A673 (cell line): ENCODE measurements at regions not wholly inside any gene's neighbourhood (a gene's known extent, or its start where the extent isn't known, plus 50 kb on each side); places are given as distances from the start of the nearest gene placed in this dataset.

ENCODE experiments used
- BruUV-seq: library from RNA; stranded (reverse); fragments of 400-500 nt; replicated peaks from 2 replicates; lab custom pipeline; 2021; lab: Mats Ljungman, UMichigan
- CTCF ChIA-PET: fragments of 300-600 bp; sonication (Branson Sonifier 250); formaldehyde crosslinking; loops from one replicate; lab custom pipeline; 2022; ENCODE audit warnings: antibody characterized with exemption; lab: Charles Lee
- POLR2A ChIA-PET: fragments of 300-600 bp; sonication (Branson Sonifier 250); formaldehyde crosslinking; loops from one replicate; lab custom pipeline; 2022; ENCODE audit warnings: antibody characterized with exemption; ENCODE audit not compliant: low non-redundant PET; lab: Charles Lee
- DNase-seq: peaks from one replicate; pipeline ENCODE4 v3.0.0-alpha.2; 2015; ENCODE audit warnings: low spot score
- H3K27ac ChIP-seq: fragments of 200-600 bp; sonication (generic); 2 replicates; pipeline ENCODE4 v1.5.1; 2016; ENCODE audit warnings: mixed run types, low read depth, mild to moderate bottlenecking, mixed read lengths, antibody characterized with exemption, low read length; ENCODE audit not compliant: poor library complexity, severe bottlenecking
- H3K27me3 ChIP-seq: fragments of 200-600 bp; sonication (generic); replicated peaks from 2 replicates; pipeline ENCODE4 v1.6.1; 2017; ENCODE audit warnings: mixed run types, low read depth, mild to moderate bottlenecking, mixed read lengths, antibody characterized with exemption, low read length; ENCODE audit not compliant: insufficient read depth, poor library complexity
- H3K36me3 ChIP-seq: fragments of 200-600 bp; sonication (generic); 2 replicates; pipeline ENCODE4 v1.6.1; 2016; ENCODE audit warnings: mixed run types, mild to moderate bottlenecking, mixed read lengths, antibody characterized with exemption, low read length; ENCODE audit not compliant: insufficient read depth, poor library complexity, severe bottlenecking
- H3K4me1 ChIP-seq: fragments of 200-600 bp; sonication (generic); 2 replicates; pipeline ENCODE4 v1.6.1; 2017; ENCODE audit warnings: mixed run types, mild to moderate bottlenecking, mixed read lengths, antibody characterized with exemption, low read length; ENCODE audit not compliant: insufficient read depth, poor library complexity, severe bottlenecking
- H3K4me3 ChIP-seq: fragments of 200-600 bp; sonication (generic); 2 replicates; pipeline ENCODE4 v1.5.1; 2016; ENCODE audit warnings: low read depth, mixed run types, mild to moderate bottlenecking, mixed read lengths, low read length; ENCODE audit not compliant: poor library complexity, severe bottlenecking
- H3K9me3 ChIP-seq: fragments of 200-600 bp; sonication (generic); 2 replicates; pipeline ENCODE4 v1.6.1; 2016; ENCODE audit warnings: mixed run types, low read depth, mild to moderate bottlenecking, mixed read lengths, antibody characterized with exemption, low read length; ENCODE audit not compliant: poor library complexity, severe bottlenecking
- CTCF ChIP-seq: fragments of 300-800, 200-600 bp; sonication (generic); conservative IDR thresholded peaks from 2 replicates; pipeline ENCODE4 v1.5.1; 2017; ENCODE audit warnings: low read depth, mild to moderate bottlenecking, antibody characterized with exemption, low read length, moderate library complexity, mixed read lengths
- EZH2 ChIP-seq: fragments of 200-600 bp; sonication (generic); IDR thresholded peaks from 2 replicates; pipeline ENCODE4 v1.6.1; 2017; ENCODE audit warnings: borderline replicate concordance, low read depth, mild to moderate bottlenecking, mixed read lengths, antibody characterized with exemption, low read length; ENCODE audit not compliant: poor library complexity, severe bottlenecking
- intact Hi-C: fragments of 100-400 bp; cut with micrococcal nuclease; formaldehyde crosslinking; loops from one replicate; pipeline ENCODE4 v1.10.0; 2022; ENCODE audit not compliant: unreplicated experiment

- BruUV-seq, result no TSS peak
- ChIA-PET POLR2A (no interaction called here), CTCF (no interaction called here)
- DNase-seq, result no peak
- no peaks in the 10 kb centered on the region for H3K27me3 ChIP-seq
- H3K9me3 ChIP-seq, result no peaks in the 10 kb centered on the region
- H3K4me3 ChIP-seq, result no peak overlapping the region
- no peak overlapping the region for H3K27ac ChIP-seq
- intact Hi-C loops, result no loop called here
- H3K4me1 ChIP-seq, result no peaks in the 10 kb centered on the region
- TF ChIP-seq CTCF (no peak), EZH2 (no peak)
- H3K36me3 ChIP-seq, result no peaks in the 10 kb centered on the region
Measured at GRCh38 chr9:113701774-113702755, 174.0 kb upstream of the ZNF618 start.

GRCh38 chr9:113705306-113705927 lies 170.7 kb upstream of the ZNF618 start:
- no peaks in the 10 kb centered on the region for H3K27me3 ChIP-seq
- H3K9me3 ChIP-seq, result no peaks in the 10 kb centered on the region
- no peak for TF ChIP-seq CTCF
- TF ChIP-seq EZH2, result no peak
- ChIA-PET POLR2A (no interaction called here), CTCF (no interaction called here)
- no peaks in the 10 kb centered on the region for H3K36me3 ChIP-seq
- no peak overlapping the region for H3K4me3 ChIP-seq
- no peak overlapping the region for H3K27ac ChIP-seq
- H3K4me1 ChIP-seq, result no peaks in the 10 kb centered on the region
- DNase-seq, result no peak
- intact Hi-C loops, result no loop called here
- BruUV-seq, result no TSS peak

- no peaks in the 10 kb centered on the region for H3K27me3 ChIP-seq
- no peaks in the 10 kb centered on the region for H3K4me1 ChIP-seq
- TF ChIP-seq EZH2 (no peak), CTCF (no peak)
- H3K9me3 ChIP-seq, result no peaks in the 10 kb centered on the region
- H3K36me3 ChIP-seq, result no peaks in the 10 kb centered on the region
- CTCF ChIA-PET, result no interaction called here
- intact Hi-C loops, result no loop called here
- no TSS peak for BruUV-seq
- POLR2A ChIA-PET, result no interaction called here
- no peak overlapping the region for H3K4me3 ChIP-seq
- no peak for DNase-seq
- no peak overlapping the region for H3K27ac ChIP-seq
Measured at GRCh38 chr9:113705928-113706519, 170.1 kb upstream of the ZNF618 start.
